NK-92 treated with Interleukin-12 subunit alpha and Interleukin-12 subunit beta, amount 100 ng/mL, for 24 hours (cell line): ENCODE measurements at regions not wholly inside any gene's neighbourhood (a gene's known extent, or its start where the extent isn't known, plus 50 kb on each side); places are given as distances from the start of the nearest gene placed in this dataset.

ENCODE experiments used
- DNase-seq: peaks from one replicate; lab custom pipeline; 2025; lab: John Stamatoyannopoulos, UW

GRCh38 chr6:29884261-29884660 lies 56.6 kb downstream of the HLA-G start:
- DNase-seq: no peak

- DNase-seq: no peak
Measured at GRCh38 chr6:29886701-29887100, 55.6 kb upstream of the HLA-A start.

GRCh38 chr6:29887330-29887818 lies 55.0 kb upstream of the HLA-A start:
- DNase-seq: no peak

GRCh38 chr6:29887819-29888776 lies 54.2 kb upstream of the HLA-A start:
- peak; percentile 81 for DNase-seq
